IPS-NIHi7 (cell line): ENCODE measurements at regions not wholly inside any gene's neighbourhood (a gene's known extent, or its start where the extent isn't known, plus 50 kb on each side); places are given as distances from the start of the nearest gene placed in this dataset.
"Not testable (repeated sequence)": the region's sequence is repeated elsewhere in the genome, so short reads cannot be mapped to it uniquely, and the experiment has no call there.

Experiments
- DNase-seq: peaks from one replicate; pipeline ENCODE4 v3.0.0; 2012; ENCODE audit warnings: mixed read lengths; ENCODE audit errors: extremely low spot score

DNA sequence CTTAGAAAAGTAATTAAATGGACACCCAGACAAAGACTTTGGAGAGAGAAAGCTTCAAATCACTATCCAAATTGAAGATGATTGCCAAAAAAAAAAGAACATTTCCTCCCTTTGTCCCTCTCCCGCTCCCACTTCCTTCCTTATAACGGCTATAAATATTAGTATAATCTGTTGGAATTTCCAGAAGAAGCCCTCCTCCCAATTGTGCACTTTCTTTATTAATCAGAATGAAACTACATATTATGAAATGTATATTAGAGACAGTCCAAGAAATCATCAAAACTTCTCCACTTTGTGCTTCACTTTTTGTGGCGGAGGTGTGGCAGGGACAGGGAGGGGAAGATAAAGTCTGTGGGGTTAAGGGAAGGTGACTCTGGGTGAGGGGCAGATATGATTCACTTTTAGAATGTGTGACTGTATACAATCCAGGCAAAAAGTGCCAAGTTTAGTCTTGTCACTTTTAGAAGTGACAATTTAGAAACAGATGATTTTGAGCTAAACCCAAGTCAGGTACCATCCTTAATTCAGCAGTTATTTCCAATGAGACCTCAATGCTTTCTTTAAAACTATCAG, 195.0 kb upstream of the MARCKS start:
- no peak for DNase-seq

DNA sequence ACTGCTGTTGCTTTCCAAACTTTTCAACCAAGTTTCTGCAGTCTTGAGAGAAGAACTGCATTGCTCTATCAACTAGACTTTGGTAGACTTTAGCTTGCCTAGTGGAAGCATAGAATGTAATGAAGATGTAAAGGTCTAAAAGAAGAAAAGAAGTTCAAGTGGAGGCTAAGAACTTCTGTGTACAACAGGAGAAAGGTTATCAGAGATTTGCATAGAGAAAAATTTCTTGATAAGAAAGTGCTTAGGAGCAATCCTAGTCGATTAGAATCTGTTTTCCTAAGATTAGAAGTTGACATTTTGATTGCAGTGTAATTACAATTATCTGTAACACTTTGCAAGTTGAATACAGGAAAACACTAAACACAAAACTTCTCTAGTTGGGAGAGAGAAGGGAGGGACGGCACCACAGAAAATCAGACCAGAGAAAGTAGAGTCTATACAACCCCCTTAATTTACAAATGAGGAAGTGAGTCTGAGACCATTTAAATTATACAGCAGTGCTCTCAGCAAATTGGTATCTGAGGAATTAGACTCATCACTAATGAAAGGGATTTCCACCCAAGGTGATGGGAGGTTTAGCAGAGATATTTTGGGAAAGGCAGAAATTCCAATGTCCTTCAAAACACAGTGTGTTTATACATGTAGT, 194.3 kb upstream of the MARCKS start:
- DNase-seq: no peak

DNA sequence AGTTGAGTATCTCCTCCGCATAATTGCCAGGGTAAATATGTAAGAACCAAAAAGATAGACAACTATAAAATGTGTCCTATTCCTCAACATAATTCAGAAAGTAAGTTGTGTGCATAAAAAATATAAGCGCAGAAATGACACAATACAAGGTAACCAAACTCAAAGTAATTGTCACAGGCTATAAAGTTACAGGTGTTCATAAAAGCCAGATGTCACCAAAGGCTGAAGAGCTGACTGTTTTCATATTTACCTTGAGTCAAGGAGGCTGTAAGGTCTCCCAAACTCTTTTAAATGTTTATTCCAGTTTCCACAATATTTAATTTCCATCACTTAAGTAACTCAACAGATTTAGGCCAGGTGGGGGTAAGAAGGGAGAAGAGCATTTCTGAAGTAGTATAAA, 192.2 kb upstream of the MARCKS start:
- DNase-seq: no peak

DNA sequence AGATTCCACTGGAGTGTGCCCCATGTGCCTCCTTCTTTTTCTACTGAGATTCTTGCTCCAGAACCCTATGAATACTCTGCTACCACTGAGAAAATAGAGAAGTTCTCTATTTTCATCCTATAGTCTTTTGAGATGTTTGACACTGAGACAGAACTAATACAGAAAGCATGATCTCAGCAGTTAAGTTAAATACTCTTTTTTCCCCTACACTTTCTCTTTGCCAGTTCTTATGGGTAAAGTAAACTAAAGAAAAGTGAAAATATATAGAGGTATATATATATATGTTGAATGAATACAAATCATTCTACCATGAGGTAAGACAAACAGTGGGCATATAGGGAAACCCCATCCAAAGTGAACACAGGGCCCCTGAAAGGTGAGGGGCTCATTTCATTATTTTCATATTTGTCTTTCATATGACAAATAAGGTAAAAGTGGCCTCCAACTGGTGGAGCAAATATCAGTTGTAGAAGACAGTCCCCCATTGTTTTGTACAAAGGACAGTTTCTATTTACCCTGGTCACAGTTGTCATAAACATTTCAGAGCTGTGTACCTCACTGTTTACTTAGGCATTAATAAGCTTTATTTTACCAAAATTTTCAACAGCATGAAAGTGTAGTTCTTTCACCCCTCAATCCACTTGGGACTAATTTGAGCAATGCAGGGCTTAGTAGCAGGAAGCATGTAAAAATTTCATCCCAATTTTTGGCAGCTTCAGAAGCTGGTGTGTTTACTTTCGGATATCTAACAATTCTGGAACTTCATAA, 188.3 kb upstream of the MARCKS start:
- DNase-seq: no peak

DNA sequence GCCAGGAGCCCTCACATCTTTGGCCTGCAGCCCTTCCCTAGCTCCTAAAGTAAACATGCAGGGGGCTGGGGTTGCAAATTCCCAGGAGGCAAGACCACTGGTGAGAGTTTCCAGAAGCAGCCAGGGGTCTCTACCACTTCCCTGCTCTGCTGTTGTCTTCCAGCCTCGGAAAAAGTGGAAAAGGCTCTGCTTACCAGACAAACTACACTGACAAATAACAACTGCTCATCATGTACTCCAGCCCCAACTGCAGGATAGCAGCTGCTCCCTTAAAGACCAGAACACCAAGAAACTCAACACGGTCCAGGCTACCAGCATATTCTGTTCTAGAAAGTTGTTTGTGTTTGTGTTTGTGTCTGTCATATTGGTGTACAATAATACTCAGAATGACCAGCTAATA, 187.5 kb upstream of the MARCKS start:
- no peak for DNase-seq

DNA sequence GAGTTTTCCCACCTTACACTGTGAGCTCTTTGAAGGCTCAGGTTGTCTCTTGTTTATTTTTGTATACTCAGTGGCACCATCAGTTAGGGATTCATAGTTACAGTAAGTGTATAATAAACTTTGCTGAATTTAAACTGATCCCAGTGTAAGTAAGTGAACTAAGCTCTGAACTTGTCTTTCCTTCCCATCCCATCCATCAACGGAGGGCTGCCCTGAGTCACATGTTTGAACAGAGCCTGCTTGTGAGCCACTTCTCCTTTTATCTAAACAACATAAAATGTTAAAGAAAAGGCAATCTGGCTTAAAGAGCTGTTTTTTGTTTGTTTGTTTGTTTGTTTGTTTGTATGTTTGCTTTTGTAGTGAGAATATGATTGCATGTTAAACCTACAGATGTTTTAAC, 185.7 kb upstream of the MARCKS start:
- DNase-seq: no peak

DNA sequence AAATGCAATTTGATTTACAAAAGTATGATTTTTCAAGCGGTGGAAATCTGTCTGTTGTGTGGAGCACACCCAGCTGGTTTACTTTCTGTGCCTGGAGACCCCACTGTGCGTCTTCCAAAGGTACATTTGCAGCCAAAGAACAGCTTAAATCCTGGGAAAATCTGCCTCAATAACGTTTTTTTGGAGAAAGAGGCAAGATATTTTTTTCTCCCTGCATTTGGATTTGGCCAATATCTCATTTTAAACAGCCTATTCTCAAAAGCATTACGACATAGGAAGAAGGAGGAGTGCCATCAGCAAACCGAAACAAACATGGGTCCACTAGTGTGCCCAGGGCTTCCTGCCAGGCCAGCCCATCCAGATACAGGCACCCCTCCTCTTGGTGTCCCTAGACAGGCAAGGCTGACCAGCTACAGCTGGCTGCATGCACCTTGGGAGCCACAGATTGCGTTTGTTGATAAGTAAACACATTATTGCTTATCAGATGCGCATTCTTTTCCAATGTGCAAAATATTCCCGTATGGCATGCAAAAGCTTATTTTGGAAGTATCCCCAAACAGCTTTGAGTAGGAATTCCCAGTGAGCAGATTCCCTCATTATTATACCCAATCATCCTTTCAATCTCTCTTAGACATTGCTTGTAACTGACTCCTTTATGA, 184.5 kb upstream of the MARCKS start:
- DNase-seq: no peak

DNA sequence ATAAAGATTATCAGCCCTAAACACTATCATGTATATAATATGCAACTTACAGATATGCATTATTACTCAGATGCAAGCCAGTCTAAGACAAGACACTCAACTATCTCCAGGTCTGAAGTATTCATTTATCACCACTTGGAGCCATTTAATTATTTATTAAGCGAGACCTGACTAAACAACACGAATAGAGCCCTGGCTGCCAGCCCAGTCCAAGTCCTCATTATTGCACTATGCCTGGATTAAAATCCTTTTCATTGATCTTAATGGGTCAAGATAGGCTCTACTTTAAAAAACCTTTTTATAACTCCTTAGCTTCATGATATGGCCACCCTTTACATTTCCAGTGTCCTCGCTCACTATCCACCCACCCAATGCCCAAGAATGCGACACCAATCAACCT, 183.1 kb upstream of the MARCKS start:
- DNase-seq: no peak

DNA sequence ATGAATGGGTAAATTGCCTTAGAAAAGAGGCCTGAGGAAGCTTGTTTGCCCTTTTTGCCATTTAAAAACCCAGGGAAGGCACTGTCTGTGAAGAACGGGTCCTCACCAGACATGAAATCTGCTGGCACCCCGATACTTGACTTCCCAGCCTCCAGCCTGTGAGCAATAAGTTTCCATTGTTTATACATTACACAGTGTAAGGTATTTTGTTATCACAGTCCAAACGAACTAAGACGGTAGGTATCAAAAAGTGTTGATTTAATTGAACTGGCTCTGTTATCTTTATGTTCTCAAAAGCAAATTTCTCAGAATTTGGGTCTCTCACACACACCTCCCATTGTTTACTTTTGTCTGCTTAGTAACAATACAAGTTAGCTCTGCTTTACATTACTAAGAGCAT, 181.1 kb upstream of the MARCKS start:
- no peak for DNase-seq

DNA sequence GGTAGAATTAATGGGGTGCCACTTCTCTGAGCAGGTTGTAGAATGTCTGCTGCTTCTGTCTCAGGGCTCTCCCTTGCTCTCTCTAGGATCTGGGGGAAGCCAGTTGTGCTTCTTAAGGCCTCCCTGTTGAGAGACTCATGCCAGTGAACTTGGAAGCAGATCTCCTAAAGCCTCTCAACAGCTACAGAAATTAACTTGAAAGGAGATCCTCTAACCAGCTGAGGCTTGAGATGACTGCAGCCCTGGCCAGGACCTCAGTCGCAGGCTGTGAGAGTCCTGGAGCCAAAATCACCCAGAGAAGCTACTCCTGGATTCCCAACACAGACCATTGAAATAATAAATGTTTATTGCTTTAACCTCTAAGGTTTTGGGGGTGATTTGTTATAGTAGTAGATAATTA, 180.2 kb upstream of the MARCKS start:
- no peak for DNase-seq

DNA sequence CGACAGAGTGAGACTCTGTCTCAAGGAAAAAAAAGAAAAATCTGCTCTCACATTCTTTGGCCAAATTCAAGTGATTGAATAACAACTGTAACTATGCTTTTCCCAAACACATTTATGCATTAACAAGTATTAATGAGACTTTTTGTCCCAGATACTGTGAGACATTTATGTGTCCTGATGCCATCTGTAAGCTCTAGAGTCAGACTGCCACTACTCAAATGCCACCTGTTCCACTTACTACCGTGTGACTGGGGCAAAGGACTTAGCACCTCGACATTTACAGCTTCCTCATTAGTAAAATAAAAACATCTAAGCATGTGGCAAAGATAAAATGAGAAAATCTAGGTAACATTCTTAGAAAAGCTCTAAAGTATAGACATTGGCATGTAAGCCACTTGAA, 178.1 kb upstream of the MARCKS start:
- no peak for DNase-seq

DNA sequence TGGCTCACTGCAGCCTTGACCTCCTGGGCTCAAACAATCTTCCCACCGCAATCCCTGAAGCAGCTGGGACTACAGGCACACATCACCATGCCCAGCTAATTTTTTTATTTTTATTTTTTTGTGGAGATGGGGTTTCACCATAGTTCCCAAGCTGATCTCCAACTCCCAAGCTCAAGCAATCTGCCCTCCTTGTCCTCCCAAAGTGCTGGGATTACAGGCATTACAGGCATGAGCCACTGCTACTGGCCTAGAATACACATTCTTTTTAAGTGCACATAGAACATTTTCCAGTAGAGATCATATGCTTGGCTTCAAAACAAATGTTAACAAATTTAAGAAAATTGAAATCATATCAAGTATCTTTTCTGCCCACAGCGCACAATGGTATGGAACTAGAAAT, 176.8 kb upstream of the MARCKS start:
- DNase-seq: no peak

DNA sequence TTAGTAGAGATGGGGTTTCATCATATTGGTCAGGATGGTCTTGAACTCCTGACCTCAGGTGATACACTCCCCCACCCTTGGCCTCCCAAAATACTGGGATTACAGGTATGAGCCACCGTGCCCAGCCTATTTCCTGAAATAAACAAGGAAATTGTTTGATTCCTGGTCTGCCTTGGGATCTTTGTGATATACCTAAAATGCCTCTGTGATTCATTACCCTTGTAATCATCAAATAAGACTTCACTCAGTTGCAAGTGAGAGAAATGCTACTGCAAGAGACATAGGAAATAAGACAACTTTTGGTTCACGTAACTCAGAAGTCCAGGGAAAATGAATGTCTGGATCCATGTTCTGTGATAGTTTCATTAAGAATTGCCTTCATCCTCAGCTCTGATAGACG, 173.2 kb upstream of the MARCKS start:
- DNase-seq: no peak

DNA sequence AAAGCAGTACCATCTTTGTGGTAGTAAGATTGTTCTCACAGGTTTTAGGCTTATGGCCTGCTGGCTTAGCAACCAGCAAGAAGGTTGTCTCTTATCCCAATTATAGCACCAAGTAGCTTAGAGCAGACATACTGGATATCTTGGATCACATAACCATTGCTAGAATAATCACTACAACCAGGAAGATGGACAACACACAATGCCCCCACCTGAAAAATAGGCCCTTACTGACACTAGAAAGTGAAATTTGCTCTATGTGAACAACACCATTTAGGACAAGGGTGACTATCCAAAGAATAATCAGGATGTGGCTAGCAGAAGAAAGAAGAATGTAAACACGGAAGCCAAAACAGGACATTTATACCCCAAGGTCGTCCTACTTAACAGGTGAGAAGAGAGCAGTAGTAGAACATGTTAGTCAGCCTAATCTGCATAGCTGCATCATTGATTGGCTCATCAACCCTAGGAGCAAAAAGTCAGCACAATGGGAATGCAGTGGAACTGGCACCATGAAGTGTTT, 172.7 kb upstream of the MARCKS start:
- no peak for DNase-seq

DNA sequence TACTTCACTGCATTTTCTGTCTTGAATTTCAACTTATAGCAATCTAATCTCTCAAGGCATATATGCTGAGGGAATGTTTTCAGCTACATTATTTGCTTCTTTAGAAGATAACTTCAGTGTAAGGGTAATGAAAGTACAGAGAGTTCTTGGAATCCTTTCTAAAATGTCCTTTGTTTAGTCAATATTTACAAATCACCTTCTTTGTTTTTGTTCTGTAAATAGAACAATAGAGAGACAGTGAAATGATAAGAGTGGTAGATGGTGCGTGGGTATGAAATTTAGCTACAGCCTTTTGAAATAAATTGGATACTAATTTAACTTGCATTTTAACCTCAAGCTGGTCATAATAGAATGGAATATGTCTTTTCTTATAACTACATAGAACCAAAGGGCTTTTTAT, 171.1 kb upstream of the MARCKS start:
- DNase-seq: no peak

DNA sequence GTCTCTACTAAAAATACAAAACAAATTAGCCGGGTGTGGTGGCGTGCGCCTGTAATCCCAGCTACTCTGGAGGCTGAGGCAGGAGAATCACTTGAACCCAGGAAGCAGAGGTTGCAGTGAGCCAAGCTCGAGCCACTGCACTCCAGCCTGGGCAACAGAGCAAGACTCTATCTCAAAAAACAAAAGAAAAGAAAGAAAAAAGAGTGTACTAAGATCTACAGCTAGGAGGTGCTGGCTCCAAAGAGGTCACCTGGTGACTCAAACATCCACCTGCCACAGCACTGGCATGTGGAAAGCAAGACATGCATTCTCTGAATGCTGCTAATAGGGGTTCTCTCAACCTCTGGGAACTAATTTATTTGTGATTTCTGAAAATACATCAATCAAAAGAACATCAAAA, 167.5 kb upstream of the MARCKS start:
- DNase-seq: not testable (repeated sequence)

DNA sequence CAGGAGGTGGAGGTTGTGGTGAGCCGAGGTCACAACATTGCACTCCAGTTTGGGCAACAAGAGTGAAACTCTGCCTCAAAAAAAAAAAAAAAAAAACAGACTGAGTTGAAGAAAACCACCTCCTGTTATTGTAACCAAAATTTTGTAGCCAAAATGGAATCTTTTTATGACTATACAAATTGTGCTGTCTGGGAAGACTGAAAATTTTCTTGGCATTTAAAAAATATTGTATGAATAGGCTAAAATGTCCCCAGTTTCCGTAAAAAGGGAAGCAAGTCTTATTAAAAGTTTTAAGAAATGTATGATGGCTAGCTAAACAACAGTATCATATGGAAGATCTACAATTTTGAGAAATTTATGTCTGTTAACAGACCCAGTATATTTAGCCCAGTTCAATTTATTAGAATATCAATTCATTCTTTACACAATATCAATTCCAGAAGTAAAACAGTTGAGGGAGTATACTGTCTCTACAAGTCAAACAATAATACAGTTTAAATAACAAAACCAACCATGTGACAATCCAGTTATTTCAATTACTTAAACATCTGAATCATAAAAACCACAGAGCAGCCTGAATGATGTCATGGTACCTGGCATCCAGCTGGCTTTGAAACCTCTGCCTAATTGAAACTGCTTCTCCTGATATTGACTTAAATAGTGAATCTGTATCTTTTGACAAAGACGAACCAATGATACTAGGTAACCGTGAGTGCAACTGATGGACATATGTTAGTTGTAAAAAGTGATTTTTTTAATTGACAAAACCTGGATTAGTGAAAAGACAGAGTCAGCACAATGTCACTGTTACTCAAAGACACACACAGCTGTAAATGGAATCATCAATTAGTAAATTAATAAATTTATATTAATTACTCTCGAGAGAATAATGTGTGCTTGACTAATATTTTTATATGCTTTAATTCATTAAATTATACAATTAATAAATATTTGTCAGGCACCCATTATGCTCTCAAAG, 166.6 kb upstream of the MARCKS start:
- no peak for DNase-seq

DNA sequence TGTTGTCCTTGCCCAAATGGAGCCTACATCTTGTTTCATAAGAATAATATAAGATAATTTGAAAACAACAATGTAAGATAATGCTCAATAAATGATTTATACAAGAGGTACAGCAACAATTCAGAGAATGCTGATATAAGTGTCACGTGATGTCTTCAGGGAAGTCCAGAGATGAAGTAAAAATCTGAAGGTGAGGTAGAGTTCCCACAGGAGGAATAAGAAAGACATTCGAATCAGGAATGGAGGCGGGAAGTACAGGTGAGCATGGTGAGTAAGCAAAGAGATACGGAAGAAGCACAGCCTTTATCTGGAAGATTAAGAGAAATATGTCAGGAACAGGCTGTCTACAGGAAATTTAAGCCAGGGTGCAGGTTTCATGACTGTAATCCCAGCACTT, 165.9 kb upstream of the MARCKS start:
- DNase-seq: no peak

DNA sequence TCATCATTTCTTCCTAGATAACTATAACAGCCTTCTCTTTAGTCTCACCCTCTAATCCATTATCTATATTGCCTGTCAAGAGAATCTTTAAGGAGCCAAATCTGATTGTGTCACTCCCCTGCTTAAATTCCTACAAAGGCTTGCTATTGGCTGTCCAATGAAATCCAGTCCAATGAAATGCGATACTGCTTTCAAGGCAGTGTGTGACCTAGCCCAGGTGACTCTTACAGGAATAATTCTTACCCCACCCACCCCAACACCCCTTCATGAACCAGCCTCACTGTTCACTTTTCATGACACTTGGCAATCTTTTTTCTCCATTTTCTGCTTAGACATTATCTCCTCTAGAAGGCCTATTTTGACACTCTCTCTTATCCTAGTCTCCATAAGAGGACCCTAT, 163.3 kb upstream of the MARCKS start:
- no peak for DNase-seq

DNA sequence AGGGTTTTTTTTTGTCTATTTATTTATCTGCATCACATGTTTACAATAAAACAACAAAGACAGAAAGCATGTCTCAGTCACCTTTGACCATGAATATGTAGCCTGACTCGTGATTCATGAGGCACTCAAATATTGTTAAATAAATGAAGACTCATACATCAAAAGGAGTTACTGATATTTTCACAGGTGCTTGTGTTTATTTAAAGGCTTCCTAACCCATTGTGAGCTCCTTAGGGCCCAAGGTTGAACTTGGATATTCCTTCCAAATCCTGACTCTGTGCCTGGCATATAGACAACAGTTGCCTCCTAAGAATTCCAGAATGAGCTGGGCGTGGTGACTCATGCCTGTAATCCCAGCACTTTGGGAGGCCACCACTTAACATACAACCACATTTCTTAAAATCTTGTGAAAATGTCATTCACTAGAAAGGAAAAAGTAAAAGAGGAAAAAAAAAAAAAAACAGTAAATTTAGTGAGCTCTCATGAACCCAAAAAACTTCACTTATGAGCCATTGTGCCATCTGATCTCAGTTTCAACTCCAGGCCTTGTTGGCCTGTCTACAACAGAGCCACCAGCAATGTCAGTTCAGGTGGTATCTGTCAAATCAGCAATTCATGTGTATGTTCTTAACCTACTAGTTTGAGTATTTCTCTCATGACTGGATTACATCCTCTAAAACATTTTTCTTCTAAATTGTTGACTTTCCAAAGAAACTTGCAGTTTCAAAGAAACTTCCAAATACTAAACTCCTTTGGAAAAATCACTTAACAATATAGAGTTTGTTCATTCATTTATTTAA, 162.7 kb upstream of the MARCKS start:
- DNase-seq: no peak

DNA sequence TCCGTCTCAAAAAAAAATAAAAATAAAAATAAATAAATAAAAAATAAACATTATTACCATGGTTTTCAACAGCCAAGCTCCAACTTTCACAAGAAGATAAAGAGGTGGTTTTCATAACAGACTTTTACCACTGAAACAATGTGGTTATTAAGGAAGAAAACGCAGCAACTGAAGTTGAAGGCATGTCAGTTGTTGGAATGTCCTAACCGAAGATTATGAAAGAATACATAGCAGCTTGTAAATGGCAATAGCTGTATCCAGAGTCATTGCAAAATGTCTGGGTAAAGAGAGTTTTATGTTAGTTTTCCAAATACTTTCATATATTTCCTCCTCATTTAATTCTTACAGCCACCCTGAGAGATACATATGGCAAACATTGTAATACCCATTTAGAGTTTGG, 161.6 kb upstream of the MARCKS start:
- no peak for DNase-seq
